ENCODE measurements at regions not wholly inside any gene's neighbourhood (a gene's known extent, or its start where the extent isn't known, plus 50 kb on each side); places are given as distances from the start of the nearest gene placed in this dataset.
"Not testable (repeated sequence)": the region's sequence is repeated elsewhere in the genome, so short reads cannot be mapped to it uniquely, and the experiment has no call there.

GRCh38 chr5:112576298-112576925 is 157.3 kb upstream of the EPB41L4A start:
- no peak for DNase-seq (ENCODE audit: low read depth)
- no peak for TF ChIP-seq CTCF (conservative IDR thresholded peaks at IDR 0.05; ENCODE audit: low read depth, low read length)
- H3K4me3 ChIP-seq (ENCODE audit: low read depth, low read length): no peak overlapping the region

GRCh38 chr5:112579599-112580170 is 158.0 kb upstream of the APC start:
- no peak overlapping the region for H3K4me3 ChIP-seq (ENCODE audit: low read depth, low read length)
- no peak for DNase-seq (ENCODE audit: low read depth)
- TF ChIP-seq CTCF (conservative IDR thresholded peaks at IDR 0.05; ENCODE audit: low read depth, low read length): no peak

GRCh38 chr5:112581811-112582320 is 155.8 kb upstream of the APC start:
- no peak for TF ChIP-seq CTCF (conservative IDR thresholded peaks at IDR 0.05; ENCODE audit: low read depth, low read length)
- H3K4me3 ChIP-seq (ENCODE audit: low read depth, low read length): no peak overlapping the region
- DNase-seq (ENCODE audit: low read depth): no peak

- no peak for TF ChIP-seq CTCF (conservative IDR thresholded peaks at IDR 0.05; ENCODE audit: low read depth, low read length)
- DNase-seq (ENCODE audit: low read depth): no peak
- H3K4me3 ChIP-seq (ENCODE audit: low read depth, low read length): no peak overlapping the region
Measured at GRCh38 chr5:112583166-112583565, 154.5 kb upstream of the APC start.

- DNase-seq (ENCODE audit: low read depth): no peak
- TF ChIP-seq CTCF (conservative IDR thresholded peaks at IDR 0.05; ENCODE audit: low read depth, low read length): no peak
- no peak overlapping the region for H3K4me3 ChIP-seq (ENCODE audit: low read depth, low read length)
Measured at GRCh38 chr5:112584781-112585180, 152.9 kb upstream of the APC start.

GRCh38 chr5:112586596-112587062 is 151.1 kb upstream of the APC start:
- no peak for DNase-seq (ENCODE audit: low read depth)
- TF ChIP-seq CTCF (conservative IDR thresholded peaks at IDR 0.05; ENCODE audit: low read depth, low read length): no peak
- no peak overlapping the region for H3K4me3 ChIP-seq (ENCODE audit: low read depth, low read length)

GRCh38 chr5:112590858-112591257 is 146.8 kb upstream of the APC start:
- H3K4me3 ChIP-seq (ENCODE audit: low read depth, low read length); DNase-seq (ENCODE audit: low read depth): not testable (repeated sequence)

Data from choroid plexus epithelial cell (primary cell).